Large intestine (tissue), 3 donors: ENCODE measurements at regions not wholly inside any gene's neighbourhood (a gene's known extent, or its start where the extent isn't known, plus 50 kb on each side); places are given as distances from the start of the nearest gene placed in this dataset.
"Not testable (repeated sequence)": the region's sequence is repeated elsewhere in the genome, so short reads cannot be mapped to it uniquely, and the experiment has no call there.

Experiments
- DNase-seq, 2 donors: peaks; one replicate each; pipeline versions ENCODE4 v3.0.0 to v3.0.0-alpha.2; 2013
- H3K27ac ChIP-seq: one replicate; pipeline ENCODE4 v1.5.1; 2013; ENCODE audit warnings: low read length
- H3K27me3 ChIP-seq: 2 replicates; pipeline ENCODE4 v1.6.1; 2013; ENCODE audit warnings: low read length; ENCODE audit not compliant: control insufficient read depth, insufficient read depth
- H3K36me3 ChIP-seq: 2 replicates; pipeline ENCODE4 v1.6.1; 2013; ENCODE audit warnings: low read length; ENCODE audit not compliant: control insufficient read depth, insufficient read depth
- H3K4me1 ChIP-seq: one replicate; pipeline ENCODE4 v1.6.1; 2013; ENCODE audit warnings: low read length; ENCODE audit not compliant: control insufficient read depth, insufficient read depth
- H3K4me3 ChIP-seq: one replicate; pipeline ENCODE4 v1.5.1; 2013; ENCODE audit warnings: low read length
- H3K9me3 ChIP-seq: one replicate; pipeline ENCODE4 v1.6.1; 2013; ENCODE audit warnings: mild to moderate bottlenecking, low read depth, low read length, moderate library complexity; ENCODE audit not compliant: control insufficient read depth
- WGBS: methylation state at CpG from one replicate; pipeline ENCODE4 v1.1.5; 2013; ENCODE audit warnings: low lambda C conversion rate; ENCODE audit not compliant: insufficient coverage; 5-methylcytosine and 5-hydroxymethylcytosine counted together

GRCh38 chr1:185441605-185442004, 124.6 kb upstream of the IVNS1ABP start:
- DNase-seq: peak; percentile 57 to 66
- peak overlapping the region; percentile 79 for H3K27ac ChIP-seq
- no peaks in the 10 kb centered on the region for H3K9me3 ChIP-seq
- no peaks in the 10 kb centered on the region for H3K27me3 ChIP-seq
- H3K4me3 ChIP-seq: no peak overlapping the region
- WGBS: no CpG with 5 or more reads among the region's 3 CpGs
- H3K36me3 ChIP-seq: no peaks in the 10 kb centered on the region
- peaks cover 14% of the 10 kb centered on the region for H3K4me1 ChIP-seq

- Histone ChIP-seq H3K4me3 (no peak overlapping the region), H3K9me3 (no peaks in the 10 kb centered on the region), H3K27ac (peak overlapping the region; percentile 86), H3K27me3 (no peaks in the 10 kb centered on the region), H3K4me1 (peaks cover 16% of the 10 kb centered on the region), H3K36me3 (no peaks in the 10 kb centered on the region)
- peak; percentile 73 to 86 for DNase-seq
Observed at GRCh38 chr1:185440877-185441276, 123.8 kb upstream of the IVNS1ABP start.

- peak; percentile 65 to 80 for DNase-seq
- H3K27me3 ChIP-seq: no peaks in the 10 kb centered on the region
- H3K27ac ChIP-seq: peak overlapping the region; percentile 86
- no peaks in the 10 kb centered on the region for H3K9me3 ChIP-seq
- no peak overlapping the region for H3K4me3 ChIP-seq
- WGBS: 20% methylated on average over 1 of the region's 1 CpG
- H3K36me3 ChIP-seq: no peaks in the 10 kb centered on the region
- H3K4me1 ChIP-seq: peaks cover 19% of the 10 kb centered on the region
Observed at GRCh38 chr1:185439727-185440415, 122.8 kb upstream of the IVNS1ABP start.

- Histone ChIP-seq H3K27me3 (no peaks in the 10 kb centered on the region), H3K9me3 (no peaks in the 10 kb centered on the region), H3K36me3 (no peaks in the 10 kb centered on the region), H3K27ac (peak overlapping the region; percentile 86), H3K4me1 (peaks cover 19% of the 10 kb centered on the region), H3K4me3 (no peak overlapping the region)
- no peak for DNase-seq
Observed at GRCh38 chr1:185438936-185439335, 121.9 kb upstream of the IVNS1ABP start.

GRCh38 chr1:185435696-185436379, 118.8 kb upstream of the IVNS1ABP start:
- WGBS: no CpG with 5 or more reads among the region's 1 CpG

GRCh38 chr1:185434721-185435120, 117.7 kb upstream of the IVNS1ABP start:
- WGBS: 100% methylated on average over 1 of the region's 1 CpG
- H3K4me1 ChIP-seq: peaks cover 12% of the 10 kb centered on the region

More at GRCh38 chr1:185435696-185436379, 118.8 kb upstream of the IVNS1ABP start:
- Histone ChIP-seq H3K27me3 (no peaks in the 10 kb centered on the region), H3K36me3 (no peaks in the 10 kb centered on the region), H3K4me3 (no peak overlapping the region), H3K27ac (no peak overlapping the region), H3K4me1 (peaks cover 12% of the 10 kb centered on the region), H3K9me3 (no peaks in the 10 kb centered on the region)
- DNase-seq: peak in 1 of 2 donors; percentile 27

GRCh38 chr1:185433667-185434066, 116.6 kb upstream of the IVNS1ABP start:
- Histone ChIP-seq H3K4me1 (peaks cover 5% of the 10 kb centered on the region), H3K4me3 (no peak overlapping the region), H3K36me3 (no peaks in the 10 kb centered on the region), H3K27ac (no peak overlapping the region), H3K9me3 (no peaks in the 10 kb centered on the region), H3K27me3 (no peaks in the 10 kb centered on the region)
- DNase-seq: no peak
- WGBS: no CpG with 5 or more reads among the region's 2 CpGs

More at GRCh38 chr1:185434721-185435120, 117.7 kb upstream of the IVNS1ABP start:
- H3K9me3 ChIP-seq: no peaks in the 10 kb centered on the region
- H3K36me3 ChIP-seq: no peaks in the 10 kb centered on the region
- DNase-seq: no peak
- no peaks in the 10 kb centered on the region for H3K27me3 ChIP-seq
- H3K4me3 ChIP-seq: no peak overlapping the region
- no peak overlapping the region for H3K27ac ChIP-seq

- no peak for DNase-seq
- Histone ChIP-seq H3K9me3 (no peaks in the 10 kb centered on the region), H3K27me3 (no peaks in the 10 kb centered on the region), H3K4me1 (peaks cover 5% of the 10 kb centered on the region), H3K4me3 (no peak overlapping the region), H3K27ac (no peak overlapping the region), H3K36me3 (no peaks in the 10 kb centered on the region)
- no CpG with 5 or more reads among the region's 2 CpGs for WGBS
Observed at GRCh38 chr1:185432948-185433347, 115.9 kb upstream of the IVNS1ABP start.

GRCh38 chr1:185431612-185432011, 114.6 kb upstream of the IVNS1ABP start:
- DNase-seq: no peak
- Histone ChIP-seq H3K9me3 (no peaks in the 10 kb centered on the region), H3K36me3 (no peaks in the 10 kb centered on the region), H3K27ac (no peak overlapping the region), H3K4me1 (peaks cover 5% of the 10 kb centered on the region), H3K27me3 (no peaks in the 10 kb centered on the region), H3K4me3 (no peak overlapping the region)
- no CpG with 5 or more reads among the region's 5 CpGs for WGBS

- not testable (repeated sequence) for H3K4me3 ChIP-seq, H3K36me3 ChIP-seq, H3K9me3 ChIP-seq, H3K27me3 ChIP-seq, H3K4me1 ChIP-seq, DNase-seq, H3K27ac ChIP-seq
- WGBS: no CpG with 5 or more reads among the region's 1 CpG
Observed at GRCh38 chr1:185429668-185430067, 112.6 kb upstream of the IVNS1ABP start.

- Histone ChIP-seq H3K4me3 (no peak overlapping the region), H3K27me3 (no peaks in the 10 kb centered on the region)
- DNase-seq: no peak
Observed at GRCh38 chr1:185427776-185428175, 110.7 kb upstream of the IVNS1ABP start.

More at GRCh38 chr1:185427776-185428175, 110.7 kb upstream of the IVNS1ABP start:
- Histone ChIP-seq H3K27ac (no peak overlapping the region), H3K9me3 (no peaks in the 10 kb centered on the region), H3K4me1 (no peaks in the 10 kb centered on the region), H3K36me3 (no peaks in the 10 kb centered on the region)
- WGBS: 73% methylated on average over 3 of the region's 3 CpGs
